ENCODE measurements at regions not wholly inside any gene's neighbourhood (a gene's known extent, or its start where the extent isn't known, plus 50 kb on each side); places are given as distances from the start of the nearest gene placed in this dataset.
"Not testable (repeated sequence)": the region's sequence is repeated elsewhere in the genome, so short reads cannot be mapped to it uniquely, and the experiment has no call there.

DNA sequence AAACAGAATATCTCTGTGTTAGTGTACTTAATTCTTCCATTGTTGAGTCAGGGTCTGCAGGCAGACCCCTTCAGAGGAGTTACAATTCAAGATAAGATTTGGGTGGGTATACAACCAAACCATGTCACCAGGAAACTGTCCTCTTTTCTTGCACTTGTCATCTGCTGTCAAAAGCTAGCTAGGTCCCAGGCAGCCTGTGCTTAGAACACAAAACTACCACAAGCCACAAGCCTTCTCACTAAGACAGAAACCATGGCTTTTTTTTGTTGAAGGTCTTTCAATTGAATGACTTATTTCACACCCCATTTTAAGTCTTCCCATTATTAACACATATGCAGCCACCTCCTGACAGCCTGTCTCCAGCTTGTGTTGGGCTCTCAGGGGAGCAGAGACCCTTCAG lies 2345.1 kb downstream of the TP53TG3F start:
- TF ChIP-seq POLR2A (IDR thresholded peaks at IDR 0.05): not testable (repeated sequence)
- TF ChIP-seq, protein P1, sequence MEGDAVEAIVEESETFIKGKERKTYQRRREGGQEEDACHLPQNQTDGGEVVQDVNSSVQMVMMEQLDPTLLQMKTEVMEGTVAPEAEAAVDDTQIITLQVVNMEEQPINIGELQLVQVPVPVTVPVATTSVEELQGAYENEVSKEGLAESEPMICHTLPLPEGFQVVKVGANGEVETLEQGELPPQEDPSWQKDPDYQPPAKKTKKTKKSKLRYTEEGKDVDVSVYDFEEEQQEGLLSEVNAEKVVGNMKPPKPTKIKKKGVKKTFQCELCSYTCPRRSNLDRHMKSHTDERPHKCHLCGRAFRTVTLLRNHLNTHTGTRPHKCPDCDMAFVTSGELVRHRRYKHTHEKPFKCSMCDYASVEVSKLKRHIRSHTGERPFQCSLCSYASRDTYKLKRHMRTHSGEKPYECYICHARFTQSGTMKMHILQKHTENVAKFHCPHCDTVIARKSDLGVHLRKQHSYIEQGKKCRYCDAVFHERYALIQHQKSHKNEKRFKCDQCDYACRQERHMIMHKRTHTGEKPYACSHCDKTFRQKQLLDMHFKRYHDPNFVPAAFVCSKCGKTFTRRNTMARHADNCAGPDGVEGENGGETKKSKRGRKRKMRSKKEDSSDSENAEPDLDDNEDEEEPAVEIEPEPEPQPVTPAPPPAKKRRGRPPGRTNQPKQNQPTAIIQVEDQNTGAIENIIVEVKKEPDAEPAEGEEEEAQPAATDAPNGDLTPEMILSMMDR (IDR thresholded peaks at IDR 0.05 in 4 of 5, conservative IDR thresholded peaks at IDR 0.05 in 1 of 5): not testable (repeated sequence)

Measured in gastrocnemius medialis (tissue), 4 donors.